Myocyte (in vitro differentiated cells): ENCODE measurements at regions not wholly inside any gene's neighbourhood (a gene's known extent, or its start where the extent isn't known, plus 50 kb on each side); places are given as distances from the start of the nearest gene placed in this dataset.

Experiments used
- DNase-seq: peaks from one replicate; pipeline ENCODE4 v3.0.0-alpha.2; 2012; ENCODE audit warnings: low read depth

GRCh38 chr2:6064757-6065156 lies 372.6 kb downstream of the SOX11 start:
- DNase-seq, result no peak

- no peak for DNase-seq
Measured at GRCh38 chr2:6065703-6066102, 373.5 kb downstream of the SOX11 start.

- DNase-seq, result no peak
Measured at GRCh38 chr2:6067089-6067488, 374.9 kb downstream of the SOX11 start.

- DNase-seq, result no peak
Measured at GRCh38 chr2:6067806-6068205, 375.6 kb downstream of the SOX11 start.

GRCh38 chr2:6068429-6068828 lies 376.2 kb downstream of the SOX11 start:
- DNase-seq, result no peak

- peak; percentile 62 for DNase-seq
Measured at GRCh38 chr2:6069381-6069780, 377.2 kb downstream of the SOX11 start.

GRCh38 chr2:6071519-6071918 lies 379.3 kb downstream of the SOX11 start:
- DNase-seq, result no peak

- peak; percentile 47 for DNase-seq
Measured at GRCh38 chr2:6072276-6072675, 380.1 kb downstream of the SOX11 start.

- peak; percentile 4 for DNase-seq
Measured at GRCh38 chr2:6072768-6073167, 380.6 kb downstream of the SOX11 start.

GRCh38 chr2:6073191-6074088 lies 381.3 kb downstream of the SOX11 start:
- DNase-seq, result peak; percentile 35

GRCh38 chr2:6074089-6074643 lies 382.0 kb downstream of the SOX11 start:
- no peak for DNase-seq

- no peak for DNase-seq
Measured at GRCh38 chr2:6077585-6077984, 385.4 kb downstream of the SOX11 start.

GRCh38 chr2:6078414-6078813 lies 386.2 kb downstream of the SOX11 start:
- no peak for DNase-seq

GRCh38 chr2:6079405-6079804 lies 387.2 kb downstream of the SOX11 start:
- no peak for DNase-seq

- no peak for DNase-seq
Measured at GRCh38 chr2:6080932-6081753, 389.0 kb downstream of the SOX11 start.

- DNase-seq, result no peak
Measured at GRCh38 chr2:6081955-6082624, 389.9 kb downstream of the SOX11 start.

GRCh38 chr2:6082625-6083018 lies 390.4 kb downstream of the SOX11 start:
- no peak for DNase-seq

GRCh38 chr2:6083136-6083535 lies 391.0 kb downstream of the SOX11 start:
- DNase-seq, result no peak

GRCh38 chr2:6089474-6089873 lies 397.3 kb downstream of the SOX11 start:
- DNase-seq, result no peak

GRCh38 chr2:6103372-6103771 lies 411.2 kb downstream of the SOX11 start:
- no peak for DNase-seq

- no peak for DNase-seq
Measured at GRCh38 chr2:6103949-6104348, 411.8 kb downstream of the SOX11 start.
